ENCODE measurements at regions not wholly inside any gene's neighbourhood (a gene's known extent, or its start where the extent isn't known, plus 50 kb on each side); places are given as distances from the start of the nearest gene placed in this dataset.

DNA sequence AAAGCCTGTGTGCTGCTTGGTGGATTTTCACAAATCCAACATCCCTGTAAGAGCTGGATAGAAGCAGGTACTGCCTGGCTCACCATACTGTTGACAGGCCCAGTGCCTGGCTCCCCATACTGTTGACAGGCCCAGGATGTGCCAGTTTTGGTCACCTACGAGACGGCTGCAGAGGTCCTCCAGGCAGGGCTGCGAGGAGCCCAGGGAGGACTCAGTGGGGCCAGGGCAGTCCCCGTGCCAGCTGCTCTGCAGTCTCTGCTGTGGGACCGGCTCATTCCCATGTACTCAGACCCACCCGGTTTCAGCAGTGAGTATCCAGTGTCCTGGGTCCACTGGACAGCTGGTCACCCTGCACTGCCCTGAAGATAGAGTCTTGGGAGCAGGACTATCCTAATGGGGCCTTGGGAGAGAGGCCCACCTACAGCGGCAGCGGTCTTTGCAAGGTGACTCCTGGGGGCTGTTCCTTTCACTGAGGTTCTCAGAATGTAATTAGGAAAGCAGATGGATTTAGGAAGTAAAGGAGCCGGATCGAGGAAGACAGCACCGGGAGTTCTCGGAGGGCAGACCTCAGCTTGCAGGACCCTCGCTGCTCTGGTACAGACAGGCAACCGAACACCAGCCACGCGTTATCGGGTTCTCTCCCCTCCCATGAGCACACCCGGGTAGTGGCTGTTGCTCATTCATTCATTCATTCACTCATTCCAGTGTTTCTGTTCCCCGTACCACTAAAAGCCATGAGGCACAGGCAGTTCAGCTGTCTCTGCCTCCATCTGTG is 106.1 kb downstream of the CTTN start:
- TF ChIP-seq JUND (IDR thresholded peaks at IDR 0.05) = no peak
- TF ChIP-seq, protein P1, sequence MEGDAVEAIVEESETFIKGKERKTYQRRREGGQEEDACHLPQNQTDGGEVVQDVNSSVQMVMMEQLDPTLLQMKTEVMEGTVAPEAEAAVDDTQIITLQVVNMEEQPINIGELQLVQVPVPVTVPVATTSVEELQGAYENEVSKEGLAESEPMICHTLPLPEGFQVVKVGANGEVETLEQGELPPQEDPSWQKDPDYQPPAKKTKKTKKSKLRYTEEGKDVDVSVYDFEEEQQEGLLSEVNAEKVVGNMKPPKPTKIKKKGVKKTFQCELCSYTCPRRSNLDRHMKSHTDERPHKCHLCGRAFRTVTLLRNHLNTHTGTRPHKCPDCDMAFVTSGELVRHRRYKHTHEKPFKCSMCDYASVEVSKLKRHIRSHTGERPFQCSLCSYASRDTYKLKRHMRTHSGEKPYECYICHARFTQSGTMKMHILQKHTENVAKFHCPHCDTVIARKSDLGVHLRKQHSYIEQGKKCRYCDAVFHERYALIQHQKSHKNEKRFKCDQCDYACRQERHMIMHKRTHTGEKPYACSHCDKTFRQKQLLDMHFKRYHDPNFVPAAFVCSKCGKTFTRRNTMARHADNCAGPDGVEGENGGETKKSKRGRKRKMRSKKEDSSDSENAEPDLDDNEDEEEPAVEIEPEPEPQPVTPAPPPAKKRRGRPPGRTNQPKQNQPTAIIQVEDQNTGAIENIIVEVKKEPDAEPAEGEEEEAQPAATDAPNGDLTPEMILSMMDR (IDR thresholded peaks at IDR 0.05; ENCODE audit: low read depth, low read length, missing input control) = no peak
- TF ChIP-seq HNF4A (conservative IDR thresholded peaks at IDR 0.05) = no peak
- TF ChIP-seq RAD21 (IDR thresholded peaks at IDR 0.05) = no peak
- TF ChIP-seq, protein P2, sequence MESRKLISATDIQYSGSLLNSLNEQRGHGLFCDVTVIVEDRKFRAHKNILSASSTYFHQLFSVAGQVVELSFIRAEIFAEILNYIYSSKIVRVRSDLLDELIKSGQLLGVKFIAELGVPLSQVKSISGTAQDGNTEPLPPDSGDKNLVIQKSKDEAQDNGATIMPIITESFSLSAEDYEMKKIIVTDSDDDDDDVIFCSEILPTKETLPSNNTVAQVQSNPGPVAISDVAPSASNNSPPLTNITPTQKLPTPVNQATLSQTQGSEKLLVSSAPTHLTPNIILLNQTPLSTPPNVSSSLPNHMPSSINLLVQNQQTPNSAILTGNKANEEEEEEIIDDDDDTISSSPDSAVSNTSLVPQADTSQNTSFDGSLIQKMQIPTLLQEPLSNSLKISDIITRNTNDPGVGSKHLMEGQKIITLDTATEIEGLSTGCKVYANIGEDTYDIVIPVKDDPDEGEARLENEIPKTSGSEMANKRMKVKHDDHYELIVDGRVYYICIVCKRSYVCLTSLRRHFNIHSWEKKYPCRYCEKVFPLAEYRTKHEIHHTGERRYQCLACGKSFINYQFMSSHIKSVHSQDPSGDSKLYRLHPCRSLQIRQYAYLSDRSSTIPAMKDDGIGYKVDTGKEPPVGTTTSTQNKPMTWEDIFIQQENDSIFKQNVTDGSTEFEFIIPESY (IDR thresholded peaks at IDR 0.05) = no peak
- no peak for TF ChIP-seq GABPA (IDR thresholded peaks at IDR 0.05 in 1 of 2, conservative IDR thresholded peaks at IDR 0.05 in 1 of 2)
- TF ChIP-seq, protein P3, sequence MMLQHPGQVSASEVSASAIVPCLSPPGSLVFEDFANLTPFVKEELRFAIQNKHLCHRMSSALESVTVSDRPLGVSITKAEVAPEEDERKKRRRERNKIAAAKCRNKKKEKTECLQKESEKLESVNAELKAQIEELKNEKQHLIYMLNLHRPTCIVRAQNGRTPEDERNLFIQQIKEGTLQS (IDR thresholded peaks at IDR 0.05) = no peak

Data from liver (tissue), 3 donors.